SK-N-SH treated with all-trans-retinoic acid at 6 μM for 48 hours (cell line): ENCODE measurements at regions not wholly inside any gene's neighbourhood (a gene's known extent, or its start where the extent isn't known, plus 50 kb on each side); places are given as distances from the start of the nearest gene placed in this dataset.

Experiments used
- ATAC-seq: fragments of 200-7000 bp; cut with Tn5 transposase; 3 replicates; pipeline ENCODE4 v1.9.1; 2020; ENCODE audit warnings: mild to moderate bottlenecking, moderate library complexity
- ARNTL ChIP-seq: fragments of 450-650 bp; formaldehyde crosslinking; IDR thresholded peaks from 2 replicates; pipeline ENCODE4 v1.5.0; 2020; ENCODE audit warnings: low read depth, mild to moderate bottlenecking, moderate library complexity, borderline replicate concordance
- BACH2 ChIP-seq: fragments of 250-450 bp; sonication (Bioruptor Pico); IDR thresholded peaks from 2 replicates; pipeline ENCODE4 v1.9.0; 2021; ENCODE audit warnings: mild to moderate bottlenecking, borderline replicate concordance
- CSDC2 ChIP-seq: fragments of 250-450 bp; sonication (Bioruptor Pico); IDR thresholded peaks from 2 replicates; pipeline ENCODE4 v1.5.0; 2020; ENCODE audit warnings: mild to moderate bottlenecking, moderate library complexity
- GLIS3 ChIP-seq: fragments of 250-450 bp; sonication (Bioruptor Pico); IDR thresholded peaks from 2 replicates; pipeline ENCODE4 v1.5.0; 2020; ENCODE audit warnings: mild to moderate bottlenecking, moderate library complexity
- ISL1 ChIP-seq: fragments of 250-450 bp; sonication (Bioruptor Pico); IDR thresholded peaks from 2 replicates; pipeline ENCODE4 v2.1.2; 2022; ENCODE audit warnings: mild to moderate bottlenecking, moderate library complexity
- OSR1 ChIP-seq: fragments of 250-450 bp; sonication (Bioruptor Pico); IDR thresholded peaks from 2 replicates; pipeline ENCODE4 v1.8.0; 2022; ENCODE audit warnings: moderate library complexity, mild to moderate bottlenecking, inconsistent platforms
- PATZ1 ChIP-seq: fragments of 250-450 bp; sonication (Bioruptor Pico); IDR thresholded peaks from 2 replicates; pipeline ENCODE4 v1.8.0; 2020; ENCODE audit warnings: mild to moderate bottlenecking, moderate library complexity, borderline replicate concordance
- PPARA ChIP-seq: fragments of 250-450 bp; sonication (Bioruptor Pico); IDR thresholded peaks from 2 replicates; pipeline ENCODE4 v1.5.0; 2020; ENCODE audit warnings: mild to moderate bottlenecking, borderline replicate concordance
- RARB ChIP-seq: fragments of 250-450 bp; sonication (Bioruptor Pico); IDR thresholded peaks from 2 replicates; pipeline ENCODE4 v1.8.0; 2021; ENCODE audit warnings: mild to moderate bottlenecking, moderate library complexity
- SNAI2 ChIP-seq: fragments of 250-450 bp; sonication (Bioruptor Pico); IDR thresholded peaks from 2 replicates; pipeline ENCODE4 v1.5.0; 2020; ENCODE audit warnings: mild to moderate bottlenecking, moderate library complexity
- TCF4 ChIP-seq: fragments of 250-450 bp; sonication (Bioruptor Pico); IDR thresholded peaks from 2 replicates; pipeline ENCODE4 v1.8.0; 2021; ENCODE audit warnings: mild to moderate bottlenecking, moderate library complexity, borderline replicate concordance
- TOX ChIP-seq: fragments of 250-450 bp; sonication (Bioruptor Pico); IDR thresholded peaks from 2 replicates; pipeline ENCODE4 v1.8.0; 2021; ENCODE audit warnings: mild to moderate bottlenecking, moderate library complexity, borderline replicate concordance
- ZC3H10 ChIP-seq: fragments of 250-450 bp; sonication (Bioruptor Pico); IDR thresholded peaks from 2 replicates; pipeline ENCODE4 v1.5.1; 2021; ENCODE audit warnings: mild to moderate bottlenecking, moderate library complexity
- ZFP3 ChIP-seq: fragments of 250-450 bp; sonication (Bioruptor Pico); IDR thresholded peaks from 2 replicates; pipeline ENCODE4 v1.5.0; 2020; ENCODE audit warnings: mild to moderate bottlenecking, moderate library complexity
- ZFP30 ChIP-seq: fragments of 450-650 bp; formaldehyde crosslinking; IDR thresholded peaks from 2 replicates; pipeline ENCODE4 v1.5.0; 2022; ENCODE audit warnings: mild to moderate bottlenecking, moderate library complexity
- ZNF70 ChIP-seq: fragments of 450-650 bp; formaldehyde crosslinking; IDR thresholded peaks from 2 replicates; pipeline ENCODE4 v1.5.0; 2020; ENCODE audit warnings: mild to moderate bottlenecking, moderate library complexity
- ZNF8 ChIP-seq: fragments of 450-650 bp; formaldehyde crosslinking; IDR thresholded peaks from 2 replicates; pipeline ENCODE4 v1.5.0; 2020; ENCODE audit warnings: mild to moderate bottlenecking, moderate library complexity
- TF ChIP-seq, protein P1 (sequence below): fragments of 250-450 bp; sonication (Bioruptor Pico); IDR thresholded peaks from 2 replicates; pipeline ENCODE4 v1.5.1; 2021; ENCODE audit warnings: mild to moderate bottlenecking, moderate library complexity
- TF ChIP-seq, protein P2 (sequence below): fragments of 250-450 bp; sonication (Bioruptor Pico); IDR thresholded peaks from 2 replicates; pipeline ENCODE4 v1.5.1; 2020; ENCODE audit warnings: low read depth, mild to moderate bottlenecking, moderate library complexity
- TF ChIP-seq, protein P3 (sequence below): fragments of 250-450 bp; sonication (Bioruptor Pico); IDR thresholded peaks from 2 replicates; pipeline ENCODE4 v1.5.0; 2020; ENCODE audit warnings: mild to moderate bottlenecking, moderate library complexity
- TF ChIP-seq, protein P4 (sequence below): fragments of 250-450 bp; sonication (Bioruptor Pico); IDR thresholded peaks from 2 replicates; pipeline ENCODE4 v1.8.0; 2021; ENCODE audit warnings: low read depth, mild to moderate bottlenecking, moderate library complexity, borderline replicate concordance

DNA sequence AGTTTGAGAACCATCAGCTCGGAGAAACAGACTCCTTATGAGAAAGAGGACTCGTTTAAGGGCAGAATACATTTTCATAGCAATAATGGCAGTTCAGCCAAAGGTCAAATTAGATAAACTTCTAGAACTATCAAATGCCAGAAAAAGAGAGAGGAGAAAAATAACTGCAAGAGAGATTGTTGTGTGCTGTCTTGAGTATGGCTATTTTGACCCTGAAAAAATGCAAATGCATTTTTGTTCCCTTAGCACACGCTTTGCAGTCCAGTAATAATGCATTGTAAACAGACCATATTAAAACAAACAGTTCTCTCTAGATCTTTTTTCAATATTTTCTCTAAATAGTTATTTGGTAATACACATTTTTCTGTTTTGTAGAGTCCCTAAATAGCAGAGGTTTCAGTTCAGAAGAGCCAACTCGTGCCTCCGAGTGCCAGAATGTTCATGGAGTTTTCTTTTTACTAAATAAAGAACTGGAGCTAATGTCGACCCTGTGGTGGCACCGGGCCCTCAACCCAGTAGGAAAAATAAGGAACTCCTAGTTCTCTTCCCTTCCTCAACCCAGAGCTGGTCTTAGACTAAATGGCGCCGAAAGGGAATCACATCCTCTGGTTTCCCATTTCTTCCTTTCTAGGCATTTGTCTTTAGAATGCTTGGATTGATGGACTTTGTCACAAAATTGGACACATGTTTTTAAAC is 298.0 kb downstream of the MAP2K4 start:
- no peak for ATAC-seq

GRCh38 chr17:12320286-12320685 is 299.6 kb downstream of the MAP2K4 start:
- TF ChIP-seq ZNF8 (CRISPR knock-in tag) (no peak), ZNF70 (no peak), PPARA (CRISPR knock-in tag) (no peak), ZFP3 (no peak), GLIS3 (CRISPR knock-in tag) (no peak), ISL1 (no peak), BACH2 (CRISPR knock-in tag) (no peak), RARB (CRISPR knock-in tag) (no peak), ARNTL (CRISPR knock-in tag) (no peak), PATZ1 (no peak)
- TF ChIP-seq, protein P1, sequence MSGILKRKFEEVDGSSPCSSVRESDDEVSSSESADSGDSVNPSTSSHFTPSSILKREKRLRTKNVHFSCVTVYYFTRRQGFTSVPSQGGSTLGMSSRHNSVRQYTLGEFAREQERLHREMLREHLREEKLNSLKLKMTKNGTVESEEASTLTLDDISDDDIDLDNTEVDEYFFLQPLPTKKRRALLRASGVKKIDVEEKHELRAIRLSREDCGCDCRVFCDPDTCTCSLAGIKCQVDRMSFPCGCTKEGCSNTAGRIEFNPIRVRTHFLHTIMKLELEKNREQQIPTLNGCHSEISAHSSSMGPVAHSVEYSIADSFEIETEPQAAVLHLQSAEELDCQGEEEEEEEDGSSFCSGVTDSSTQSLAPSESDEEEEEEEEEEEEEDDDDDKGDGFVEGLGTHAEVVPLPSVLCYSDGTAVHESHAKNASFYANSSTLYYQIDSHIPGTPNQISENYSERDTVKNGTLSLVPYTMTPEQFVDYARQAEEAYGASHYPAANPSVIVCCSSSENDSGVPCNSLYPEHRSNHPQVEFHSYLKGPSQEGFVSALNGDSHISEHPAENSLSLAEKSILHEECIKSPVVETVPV (CRISPR knock-in tag): no peak
- TF ChIP-seq, protein P2, sequence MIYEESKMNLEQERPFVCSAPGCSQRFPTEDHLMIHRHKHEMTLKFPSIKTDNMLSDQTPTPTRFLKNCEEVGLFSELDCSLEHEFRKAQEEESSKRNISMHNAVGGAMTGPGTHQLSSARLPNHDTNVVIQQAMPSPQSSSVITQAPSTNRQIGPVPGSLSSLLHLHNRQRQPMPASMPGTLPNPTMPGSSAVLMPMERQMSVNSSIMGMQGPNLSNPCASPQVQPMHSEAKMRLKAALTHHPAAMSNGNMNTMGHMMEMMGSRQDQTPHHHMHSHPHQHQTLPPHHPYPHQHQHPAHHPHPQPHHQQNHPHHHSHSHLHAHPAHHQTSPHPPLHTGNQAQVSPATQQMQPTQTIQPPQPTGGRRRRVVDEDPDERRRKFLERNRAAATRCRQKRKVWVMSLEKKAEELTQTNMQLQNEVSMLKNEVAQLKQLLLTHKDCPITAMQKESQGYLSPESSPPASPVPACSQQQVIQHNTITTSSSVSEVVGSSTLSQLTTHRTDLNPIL (CRISPR knock-in tag): no peak
- TF ChIP-seq, protein P3, sequence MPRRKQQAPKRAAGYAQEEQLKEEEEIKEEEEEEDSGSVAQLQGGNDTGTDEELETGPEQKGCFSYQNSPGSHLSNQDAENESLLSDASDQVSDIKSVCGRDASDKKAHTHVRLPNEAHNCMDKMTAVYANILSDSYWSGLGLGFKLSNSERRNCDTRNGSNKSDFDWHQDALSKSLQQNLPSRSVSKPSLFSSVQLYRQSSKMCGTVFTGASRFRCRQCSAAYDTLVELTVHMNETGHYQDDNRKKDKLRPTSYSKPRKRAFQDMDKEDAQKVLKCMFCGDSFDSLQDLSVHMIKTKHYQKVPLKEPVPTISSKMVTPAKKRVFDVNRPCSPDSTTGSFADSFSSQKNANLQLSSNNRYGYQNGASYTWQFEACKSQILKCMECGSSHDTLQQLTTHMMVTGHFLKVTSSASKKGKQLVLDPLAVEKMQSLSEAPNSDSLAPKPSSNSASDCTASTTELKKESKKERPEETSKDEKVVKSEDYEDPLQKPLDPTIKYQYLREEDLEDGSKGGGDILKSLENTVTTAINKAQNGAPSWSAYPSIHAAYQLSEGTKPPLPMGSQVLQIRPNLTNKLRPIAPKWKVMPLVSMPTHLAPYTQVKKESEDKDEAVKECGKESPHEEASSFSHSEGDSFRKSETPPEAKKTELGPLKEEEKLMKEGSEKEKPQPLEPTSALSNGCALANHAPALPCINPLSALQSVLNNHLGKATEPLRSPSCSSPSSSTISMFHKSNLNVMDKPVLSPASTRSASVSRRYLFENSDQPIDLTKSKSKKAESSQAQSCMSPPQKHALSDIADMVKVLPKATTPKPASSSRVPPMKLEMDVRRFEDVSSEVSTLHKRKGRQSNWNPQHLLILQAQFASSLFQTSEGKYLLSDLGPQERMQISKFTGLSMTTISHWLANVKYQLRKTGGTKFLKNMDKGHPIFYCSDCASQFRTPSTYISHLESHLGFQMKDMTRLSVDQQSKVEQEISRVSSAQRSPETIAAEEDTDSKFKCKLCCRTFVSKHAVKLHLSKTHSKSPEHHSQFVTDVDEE (CRISPR knock-in tag): no peak
- TF ChIP-seq, all 23 proteins: peak for 0
- ATAC-seq: no peak

More for the DNA sequence above, 298.0 kb downstream of the MAP2K4 start:
- TF ChIP-seq ZFP30 (CRISPR knock-in tag): no peak
- TF ChIP-seq, protein P4, sequence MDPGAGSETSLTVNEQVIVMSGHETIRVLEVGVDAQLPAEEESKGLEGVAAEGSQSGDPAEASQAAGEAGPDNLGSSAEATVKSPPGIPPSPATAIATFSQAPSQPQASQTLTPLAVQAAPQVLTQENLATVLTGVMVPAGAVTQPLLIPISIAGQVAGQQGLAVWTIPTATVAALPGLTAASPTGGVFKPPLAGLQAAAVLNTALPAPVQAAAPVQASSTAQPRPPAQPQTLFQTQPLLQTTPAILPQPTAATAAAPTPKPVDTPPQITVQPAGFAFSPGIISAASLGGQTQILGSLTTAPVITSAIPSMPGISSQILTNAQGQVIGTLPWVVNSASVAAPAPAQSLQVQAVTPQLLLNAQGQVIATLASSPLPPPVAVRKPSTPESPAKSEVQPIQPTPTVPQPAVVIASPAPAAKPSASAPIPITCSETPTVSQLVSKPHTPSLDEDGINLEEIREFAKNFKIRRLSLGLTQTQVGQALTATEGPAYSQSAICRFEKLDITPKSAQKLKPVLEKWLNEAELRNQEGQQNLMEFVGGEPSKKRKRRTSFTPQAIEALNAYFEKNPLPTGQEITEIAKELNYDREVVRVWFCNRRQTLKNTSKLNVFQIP (CRISPR knock-in tag): no peak
- TF ChIP-seq, protein P3 (CRISPR knock-in tag): no peak
- TF ChIP-seq TCF4 (CRISPR knock-in tag): no peak
- no peak for TF ChIP-seq PATZ1
- no peak for TF ChIP-seq ARNTL (CRISPR knock-in tag)
- TF ChIP-seq ZNF70: no peak
- TF ChIP-seq TOX: no peak
- no peak for TF ChIP-seq CSDC2 (CRISPR knock-in tag)
- TF ChIP-seq SNAI2 (CRISPR knock-in tag): no peak
- TF ChIP-seq GLIS3 (CRISPR knock-in tag): no peak
- no peak for TF ChIP-seq ZC3H10 (CRISPR knock-in tag)
- TF ChIP-seq ISL1: no peak
- no peak for TF ChIP-seq OSR1 (CRISPR knock-in tag)
- no peak for TF ChIP-seq ZNF8 (CRISPR knock-in tag)
- no peak for TF ChIP-seq ZFP3
